MM.1S (cell line): ENCODE measurements at regions not wholly inside any gene's neighbourhood (a gene's known extent, or its start where the extent isn't known, plus 50 kb on each side); places are given as distances from the start of the nearest gene placed in this dataset.

ENCODE experiments used
- DNase-seq: peaks from one replicate; pipeline ENCODE4 v3.0.0-alpha.2; 2015
- H2AFZ ChIP-seq: fragments of 300-600 bp; sonication (generic); 2 replicates; pipeline ENCODE4 v1.6.0; 2016; ENCODE audit warnings: antibody characterized with exemption, low read length
- H3F3A ChIP-seq: fragments of 300-600 bp; sonication (generic); 2 replicates; pipeline ENCODE4 v1.6.1; 2016; ENCODE audit warnings: mild to moderate bottlenecking, antibody characterized with exemption, low read length, moderate library complexity, mixed read lengths; ENCODE audit not compliant: insufficient read depth
- H3K27ac ChIP-seq: fragments of 300-600 bp; sonication (generic); 2 replicates; pipeline ENCODE4 v1.5.1; 2016; ENCODE audit warnings: mild to moderate bottlenecking, low read length
- H3K27me3 ChIP-seq: fragments of 300-600 bp; sonication (generic); replicated peaks from 2 replicates; pipeline ENCODE4 v1.6.0; 2016; ENCODE audit warnings: low read length; ENCODE audit not compliant: insufficient read depth
- H3K36me3 ChIP-seq: fragments of 300-600 bp; sonication (generic); replicated peaks from 2 replicates; pipeline ENCODE4 v1.6.1; 2016; ENCODE audit warnings: mild to moderate bottlenecking, low read length, mixed read lengths; ENCODE audit not compliant: insufficient read depth
- H3K4me1 ChIP-seq: fragments of 300-600 bp; sonication (generic); 2 replicates; pipeline ENCODE4 v1.6.1; 2016; ENCODE audit warnings: low read length, mixed read lengths
- H3K4me2 ChIP-seq: fragments of 300-600 bp; sonication (generic); 2 replicates; pipeline ENCODE4 v1.6.0; 2016; ENCODE audit warnings: low read depth, low read length
- H3K4me3 ChIP-seq: fragments of 300-600 bp; sonication (generic); 2 replicates; pipeline ENCODE4 v1.5.1; 2016; ENCODE audit warnings: low read length, mixed read lengths
- H3K79me2 ChIP-seq: fragments of 300-600 bp; sonication (generic); 2 replicates; pipeline ENCODE4 v1.6.1; 2016; ENCODE audit warnings: mixed run types, low read length, mixed read lengths
- H3K9ac ChIP-seq: fragments of 300-600 bp; sonication (generic); 2 replicates; pipeline ENCODE4 v1.6.1; 2016; ENCODE audit warnings: low read length, mixed read lengths
- H3K9me2 ChIP-seq: fragments of 300-600 bp; sonication (generic); replicated peaks from 2 replicates; pipeline ENCODE4 v1.6.1; 2016; ENCODE audit warnings: mild to moderate bottlenecking, low read length, mixed read lengths; ENCODE audit not compliant: insufficient read depth
- H3K9me3 ChIP-seq: fragments of 300-600 bp; sonication (generic); replicated peaks from 2 replicates; pipeline ENCODE4 v1.6.1; 2016; ENCODE audit warnings: mild to moderate bottlenecking, low read length, mixed read lengths; ENCODE audit not compliant: insufficient read depth
- H4K20me1 ChIP-seq: fragments of 300-600 bp; sonication (generic); 2 replicates; pipeline ENCODE4 v1.6.1; 2016; ENCODE audit warnings: mild to moderate bottlenecking, low read length, moderate library complexity, mixed read lengths; ENCODE audit not compliant: insufficient read depth
- CTCF ChIP-seq: fragments of 300-600 bp; sonication (generic); IDR thresholded peaks from 2 replicates; pipeline ENCODE4 v1.5.1; 2016; ENCODE audit warnings: antibody characterized with exemption, low read length, mixed read lengths
- EZH2 ChIP-seq: fragments of 300-600 bp; sonication (generic); optimal IDR thresholded peaks from 2 replicates; pipeline ENCODE3; 2017; ENCODE audit warnings: low read depth, mild to moderate bottlenecking, antibody characterized with exemption, low read length, mixed read lengths
- EZH2phosphoT487 ChIP-seq: fragments of 300-600 bp; sonication (generic); IDR thresholded peaks from 2 replicates; pipeline ENCODE4 v1.6.1; 2018; ENCODE audit warnings: antibody characterized with exemption, low read length

DNA sequence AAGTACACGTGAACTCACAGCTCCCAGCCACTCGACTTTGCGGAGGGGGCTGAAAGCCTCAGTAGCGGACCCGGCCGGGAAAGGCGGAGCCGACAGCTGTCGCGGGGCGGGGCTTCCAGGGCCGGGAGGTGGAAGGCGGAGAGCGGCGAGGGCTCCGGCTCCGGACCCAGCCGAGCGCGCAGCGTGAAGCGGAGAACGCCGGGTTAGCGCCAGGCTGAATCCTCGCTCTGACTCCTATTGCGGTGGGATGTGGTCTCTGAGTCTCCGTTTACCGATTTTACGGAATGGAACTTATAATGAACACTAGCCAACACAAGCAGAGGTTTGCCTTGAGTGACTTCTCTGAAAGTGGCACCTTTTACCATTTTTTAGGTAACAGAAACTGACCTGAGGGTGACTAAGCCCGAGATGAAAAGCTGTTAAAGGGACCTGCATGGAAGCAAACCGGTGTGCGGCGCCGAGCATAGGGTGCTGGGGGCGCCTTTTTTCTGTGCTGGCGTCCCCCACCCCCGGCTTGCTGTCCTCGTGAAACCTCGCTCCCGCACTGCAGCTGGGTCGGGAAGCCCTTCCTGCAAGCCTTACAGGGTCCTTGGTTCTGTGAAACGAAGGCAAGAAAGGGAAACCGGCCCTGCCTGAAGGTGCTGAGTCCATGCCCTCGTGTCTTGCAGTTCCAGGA lies 72.9 kb downstream of the EN1 start:
- Histone ChIP-seq H3K27ac (no peak overlapping the region), H4K20me1 (no peaks in the 10 kb centered on the region), H3K4me1 (no peaks in the 10 kb centered on the region), H3K9me2 (no peaks in the 10 kb centered on the region), H3K9ac (peak overlapping the region; percentile 48; the same call in 1 of the 2 replicates), H3K79me2 (no peaks in the 10 kb centered on the region), H2AFZ (peak overlapping the region; percentile 78), H3K4me3 (peak overlapping the region; percentile 76), H3K4me2 (peak overlapping the region; percentile 64), H3K27me3 (no peaks in the 10 kb centered on the region), H3K36me3 (no peaks in the 10 kb centered on the region), H3F3A (no peaks in the 10 kb centered on the region), H3K9me3 (no peaks in the 10 kb centered on the region)
- no peak for TF ChIP-seq CTCF
- TF ChIP-seq EZH2phosphoT487, result no peak
- no peak for TF ChIP-seq EZH2
- DNase-seq, result peak; percentile 71

DNA sequence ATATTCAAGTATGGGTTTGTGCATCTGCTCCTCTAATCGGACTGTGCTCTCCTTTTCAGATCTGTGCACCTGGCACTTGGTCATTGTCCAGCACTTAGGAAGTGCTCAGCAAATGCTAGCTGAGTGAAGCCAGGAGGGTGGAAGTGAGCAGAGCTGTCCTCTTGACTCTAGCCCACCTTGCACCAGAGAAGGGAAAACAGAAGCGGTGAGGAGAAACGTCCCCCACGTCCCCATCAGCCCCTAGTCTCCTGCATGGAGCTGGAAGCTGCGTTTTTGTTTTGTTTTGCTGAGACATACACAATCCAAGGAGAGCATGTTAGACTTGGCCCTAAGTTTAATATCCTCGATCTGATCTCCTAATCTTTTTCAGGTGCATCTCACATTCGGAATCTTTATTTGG lies 73.6 kb downstream of the EN1 start:
- H3K9me2 ChIP-seq, result no peaks in the 10 kb centered on the region
- no peak overlapping the region for H3K9ac ChIP-seq
- DNase-seq, result no peak
- H3K27me3 ChIP-seq, result no peaks in the 10 kb centered on the region
- no peak overlapping the region for H3K27ac ChIP-seq
- no peaks in the 10 kb centered on the region for H3F3A ChIP-seq
- peak overlapping the region; percentile 64; the same call in 1 of the 2 replicates for H3K4me2 ChIP-seq
- H4K20me1 ChIP-seq, result no peaks in the 10 kb centered on the region
- H3K79me2 ChIP-seq, result no peaks in the 10 kb centered on the region
- H3K36me3 ChIP-seq, result no peaks in the 10 kb centered on the region
- H3K4me3 ChIP-seq, result no peak overlapping the region
- no peaks in the 10 kb centered on the region for H3K4me1 ChIP-seq
- H3K9me3 ChIP-seq, result no peaks in the 10 kb centered on the region
- H2AFZ ChIP-seq, result no peak overlapping the region
- TF ChIP-seq EZH2phosphoT487, result no peak
- TF ChIP-seq EZH2, result no peak
- TF ChIP-seq CTCF, result no peak

- Histone ChIP-seq H4K20me1 (no peaks in the 10 kb centered on the region), H2AFZ (no peak overlapping the region), H3K4me2 (no peak overlapping the region), H3K36me3 (no peaks in the 10 kb centered on the region), H3K9me3 (no peaks in the 10 kb centered on the region), H3K27me3 (no peaks in the 10 kb centered on the region), H3K27ac (no peak overlapping the region), H3K9ac (no peak overlapping the region), H3K9me2 (no peaks in the 10 kb centered on the region), H3K79me2 (no peaks in the 10 kb centered on the region), H3K4me1 (no peaks in the 10 kb centered on the region), H3K4me3 (no peak overlapping the region), H3F3A (no peaks in the 10 kb centered on the region)
- no peak for TF ChIP-seq CTCF
- TF ChIP-seq EZH2, result no peak
- no peak for TF ChIP-seq EZH2phosphoT487
- DNase-seq, result no peak
Measured at GRCh38 chr2:118772487-118773200, 74.8 kb downstream of the EN1 start.
